GM21717 (cell line): ENCODE measurements at regions not wholly inside any gene's neighbourhood (a gene's known extent, or its start where the extent isn't known, plus 50 kb on each side); places are given as distances from the start of the nearest gene placed in this dataset.

Source experiments
- ATAC-seq: cut with Tn5 transposase; IDR thresholded peaks from one replicate; pipeline ENCODE4 v1.9.1; 2021; ENCODE audit warnings: mild to moderate bottlenecking, moderate library complexity; ENCODE audit not compliant: unreplicated experiment

DNA sequence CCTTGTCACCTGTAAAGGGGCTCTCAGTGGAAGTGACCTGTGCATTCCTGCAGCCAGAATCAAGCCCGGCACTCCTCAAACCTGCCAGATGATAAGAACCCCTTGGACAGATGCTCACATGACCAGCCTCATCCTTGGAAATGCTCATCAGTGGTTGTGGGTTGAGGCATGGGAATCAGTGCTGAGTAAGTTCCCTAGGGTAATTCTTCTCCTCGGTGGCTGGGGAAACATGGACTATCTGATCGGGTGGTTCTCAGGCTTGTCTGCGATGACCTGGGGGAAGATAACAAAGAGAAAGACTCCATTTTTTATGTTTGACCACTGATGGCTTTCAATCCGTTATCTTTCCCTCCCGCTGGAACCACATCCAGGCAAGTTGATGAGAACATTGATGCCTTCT, 84.0 kb downstream of the SPP2 start:
- ATAC-seq, result no peak

GRCh38 chr2:234133004-234133403, 82.5 kb downstream of the SPP2 start:
- no peak for ATAC-seq

DNA sequence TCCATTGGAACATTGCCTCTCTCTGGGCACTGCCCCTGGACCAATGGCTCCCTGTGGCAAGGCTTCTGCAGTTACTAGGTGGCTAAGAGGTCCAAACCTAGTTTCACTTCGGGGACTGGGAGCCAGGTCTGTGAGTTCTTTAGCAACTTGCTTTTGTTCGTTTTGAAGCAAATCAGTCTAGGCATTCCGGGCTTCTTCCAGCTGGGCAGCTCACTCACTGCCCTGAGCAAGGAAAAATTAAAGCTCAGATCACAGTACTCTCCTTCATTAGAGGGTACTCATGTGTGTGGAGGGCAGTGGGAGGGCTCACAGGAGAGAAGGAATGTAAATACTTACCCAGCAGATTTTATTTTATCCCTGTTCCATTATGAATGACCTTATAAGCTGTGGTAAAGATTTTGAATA, 80.3 kb downstream of the SPP2 start:
- ATAC-seq, result no peak

- ATAC-seq, result no peak
Observed at GRCh38 chr2:234128606-234129005, 78.1 kb downstream of the SPP2 start.
